GM18858 (cell line): ENCODE measurements at regions not wholly inside any gene's neighbourhood (a gene's known extent, or its start where the extent isn't known, plus 50 kb on each side); places are given as distances from the start of the nearest gene placed in this dataset.
A peak's percentile ranks its signal among the peaks of the same experiment; 100 is the strongest.

Experiments
- ATAC-seq: cut with Tn5 transposase; IDR thresholded peaks from one replicate; pipeline ENCODE4 v1.9.1; 2021; ENCODE audit not compliant: unreplicated experiment

GRCh38 chr3:171955598-171955997, 83.8 kb upstream of the FNDC3B start:
- ATAC-seq: no peak

GRCh38 chr3:171956181-171956683, 83.1 kb upstream of the FNDC3B start:
- ATAC-seq: no peak

- ATAC-seq: no peak
Observed at GRCh38 chr3:171956705-171957104, 82.7 kb upstream of the FNDC3B start.

GRCh38 chr3:171959532-171960089, 79.8 kb upstream of the FNDC3B start:
- no peak for ATAC-seq

DNA sequence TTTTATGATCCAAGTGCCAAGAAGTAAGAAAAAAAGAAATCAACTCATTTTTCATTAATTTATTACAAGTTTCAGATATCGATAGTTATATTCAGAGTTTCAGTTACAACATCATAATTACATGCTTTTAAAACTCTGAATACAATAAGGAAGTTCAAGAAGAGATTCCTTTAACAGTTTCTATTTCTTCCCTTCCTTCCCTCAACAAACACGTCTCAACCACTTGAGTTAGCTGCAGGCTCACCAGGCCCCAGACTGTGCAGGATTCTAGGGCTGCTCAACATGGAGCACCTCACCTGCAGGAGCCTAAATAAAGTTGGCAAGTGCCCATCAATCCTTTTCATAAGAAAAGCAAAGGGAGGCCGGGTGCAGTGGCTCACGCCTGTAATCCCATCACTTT, 79.2 kb upstream of the FNDC3B start:
- ATAC-seq: no peak

DNA sequence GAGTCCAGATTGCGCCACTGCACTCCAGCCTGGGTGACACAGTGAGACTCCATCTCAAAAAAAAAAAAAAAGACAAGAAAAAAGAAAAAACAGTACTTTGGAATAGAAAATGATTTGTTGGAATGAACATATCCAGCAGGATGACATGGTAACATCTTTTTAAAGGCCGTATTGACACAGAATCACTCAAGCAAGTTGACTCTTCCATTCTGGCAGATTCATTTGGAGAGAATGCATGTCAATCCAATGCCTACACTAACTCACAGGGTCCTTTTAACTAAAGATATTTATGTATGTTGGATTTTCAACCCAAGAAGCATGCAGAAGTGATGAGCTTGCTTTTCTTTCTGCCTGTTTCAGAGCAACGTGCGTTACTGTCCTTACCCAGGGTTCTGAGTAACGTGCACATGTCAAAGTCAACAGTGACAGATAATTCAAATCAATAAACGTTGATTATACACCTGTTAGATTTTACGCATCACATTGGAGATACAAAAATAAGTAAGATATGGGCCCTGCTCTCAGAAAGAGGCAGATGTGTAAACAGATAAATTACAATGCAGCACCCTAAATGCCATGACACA, 77.1 kb upstream of the FNDC3B start:
- no peak for ATAC-seq

DNA sequence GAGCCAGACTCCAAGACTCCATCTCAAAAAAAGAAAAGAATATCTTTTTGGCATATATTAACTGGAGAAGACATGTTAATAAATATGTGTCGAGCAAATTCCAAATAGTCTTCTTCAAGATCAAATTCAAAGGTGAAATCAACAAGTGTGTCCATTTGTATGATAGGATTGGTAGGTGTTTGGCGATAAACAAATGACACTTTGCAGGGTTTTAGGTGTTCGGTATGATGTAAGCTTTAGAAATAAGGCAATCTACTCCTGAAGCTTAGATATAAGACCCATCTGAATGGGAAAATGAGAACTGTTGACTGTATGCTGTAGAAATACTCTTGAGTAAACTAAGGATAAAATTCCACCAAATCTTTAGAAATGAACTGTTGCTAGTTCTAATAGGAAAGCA, 75.8 kb upstream of the FNDC3B start:
- no peak for ATAC-seq

DNA sequence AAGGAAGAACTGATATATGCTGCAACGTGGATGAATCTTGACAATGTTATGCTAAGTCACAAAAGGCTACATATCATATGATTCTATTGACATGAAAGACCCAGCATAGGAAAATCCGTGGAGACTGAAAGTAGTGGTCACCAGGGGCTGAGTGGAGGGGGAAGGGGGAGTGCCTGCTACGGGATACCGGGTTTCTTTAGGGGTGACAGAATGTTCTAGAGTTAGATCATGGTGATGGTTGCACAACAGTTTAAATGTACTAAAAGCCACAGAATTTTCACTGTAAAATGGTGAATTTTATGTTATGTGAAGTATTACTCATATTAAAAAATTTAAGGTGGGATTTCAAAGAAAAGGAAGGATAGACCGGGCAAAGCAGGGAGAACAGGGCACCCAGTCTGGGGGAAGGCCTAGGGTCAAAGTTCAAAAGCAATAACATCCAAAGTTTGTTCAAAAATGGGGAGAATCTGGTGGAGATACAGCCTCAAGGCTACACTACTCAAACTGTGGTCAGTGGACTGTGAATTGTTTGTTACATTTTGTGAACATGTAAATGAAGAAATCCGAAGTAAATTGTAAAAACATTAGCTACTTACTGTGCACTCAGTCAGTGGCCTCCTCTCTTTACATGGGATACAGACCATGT, 74.2 kb upstream of the FNDC3B start:
- ATAC-seq: no peak

DNA sequence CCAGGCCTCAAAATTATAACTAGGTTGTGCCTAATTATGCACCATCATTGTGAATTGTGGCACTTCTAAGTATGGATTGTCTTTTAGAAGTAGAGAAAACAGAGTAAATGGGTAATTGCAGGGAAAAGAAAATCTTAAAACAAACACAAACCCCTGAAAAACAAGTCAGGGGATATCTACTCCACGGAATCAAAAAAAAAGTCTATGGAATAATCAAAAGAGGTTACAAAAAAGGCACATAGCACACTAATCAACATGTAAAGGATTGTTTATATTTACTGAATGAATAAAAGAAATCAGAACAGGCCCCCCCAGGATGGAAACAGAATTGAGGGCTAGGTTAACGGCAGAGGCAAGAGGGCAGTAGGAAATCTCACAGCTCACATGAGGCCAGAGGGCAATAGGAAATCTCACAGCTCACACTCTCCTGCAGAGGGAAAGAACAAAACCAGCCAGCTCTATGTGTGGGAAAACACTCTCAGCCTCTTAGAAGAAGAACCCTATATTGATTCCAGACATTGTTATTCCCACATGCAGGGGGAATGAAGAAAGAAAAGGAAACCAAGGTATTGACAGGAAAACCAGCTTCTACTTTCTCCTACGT, 72.7 kb upstream of the FNDC3B start:
- peak; percentile 3 for ATAC-seq

DNA sequence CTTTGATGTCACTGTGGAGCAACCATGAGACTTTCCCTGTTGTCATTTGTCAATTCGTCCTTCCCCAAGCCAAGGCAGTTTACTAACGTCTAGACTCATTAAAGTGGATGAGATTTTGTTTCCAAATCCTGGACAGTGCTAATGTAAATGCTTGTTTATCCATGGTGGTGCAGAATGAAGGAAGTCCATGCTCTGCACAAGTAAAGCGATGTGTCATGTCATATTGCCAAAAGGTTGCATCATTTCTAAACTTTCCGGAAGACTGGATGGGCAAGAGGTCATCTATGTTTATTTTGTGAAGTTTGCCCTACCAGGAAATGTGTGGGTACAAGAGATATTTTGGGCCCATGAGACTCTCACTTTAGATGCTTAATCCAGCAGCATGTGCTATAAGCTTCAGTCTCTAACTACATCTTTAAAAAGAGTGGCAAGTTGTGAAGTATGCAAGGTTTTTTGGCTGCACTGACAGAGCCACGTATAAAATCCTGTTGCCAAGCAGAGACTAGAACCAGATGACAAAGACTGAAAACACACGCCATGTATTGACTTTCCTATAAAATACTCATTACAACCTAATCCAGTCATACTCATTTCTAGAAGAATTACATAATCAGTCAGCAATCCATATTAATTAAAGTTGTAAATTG, 72.1 kb upstream of the FNDC3B start:
- peak; percentile 61 for ATAC-seq

- ATAC-seq: no peak
Observed at GRCh38 chr3:171967932-171968678, 71.3 kb upstream of the FNDC3B start.

- no peak for ATAC-seq
Observed at GRCh38 chr3:171970301-171970788, 69.0 kb upstream of the FNDC3B start.

DNA sequence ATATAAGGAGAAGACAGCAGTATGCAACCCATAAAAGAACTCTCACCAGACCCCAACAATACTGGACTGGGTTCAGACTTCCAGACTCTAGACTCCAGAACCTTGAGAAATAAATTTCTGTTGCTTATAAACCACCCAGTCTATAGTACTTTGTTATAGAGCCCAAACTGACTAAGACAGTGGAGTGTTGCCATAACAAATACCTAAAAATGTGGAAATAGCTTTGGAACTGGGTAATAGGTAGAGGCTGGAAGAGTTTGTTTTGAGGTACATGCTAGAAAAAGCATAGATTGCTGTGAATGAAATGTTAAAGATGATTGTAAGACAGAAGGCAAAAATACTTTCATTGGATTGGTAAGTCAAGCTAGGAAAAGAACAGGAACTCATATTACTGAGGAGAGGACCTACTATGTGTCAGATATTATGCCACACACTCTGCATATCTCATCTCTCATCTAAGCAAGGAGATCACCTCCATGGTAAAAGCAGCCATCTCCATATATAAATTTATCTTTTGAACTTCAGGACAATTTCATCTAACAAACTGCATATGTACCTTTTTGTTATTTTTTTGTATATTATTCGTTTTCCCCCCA, 67.4 kb upstream of the FNDC3B start:
- ATAC-seq: no peak

- ATAC-seq: no peak
Observed at GRCh38 chr3:171972871-171973348, 66.5 kb upstream of the FNDC3B start.

DNA sequence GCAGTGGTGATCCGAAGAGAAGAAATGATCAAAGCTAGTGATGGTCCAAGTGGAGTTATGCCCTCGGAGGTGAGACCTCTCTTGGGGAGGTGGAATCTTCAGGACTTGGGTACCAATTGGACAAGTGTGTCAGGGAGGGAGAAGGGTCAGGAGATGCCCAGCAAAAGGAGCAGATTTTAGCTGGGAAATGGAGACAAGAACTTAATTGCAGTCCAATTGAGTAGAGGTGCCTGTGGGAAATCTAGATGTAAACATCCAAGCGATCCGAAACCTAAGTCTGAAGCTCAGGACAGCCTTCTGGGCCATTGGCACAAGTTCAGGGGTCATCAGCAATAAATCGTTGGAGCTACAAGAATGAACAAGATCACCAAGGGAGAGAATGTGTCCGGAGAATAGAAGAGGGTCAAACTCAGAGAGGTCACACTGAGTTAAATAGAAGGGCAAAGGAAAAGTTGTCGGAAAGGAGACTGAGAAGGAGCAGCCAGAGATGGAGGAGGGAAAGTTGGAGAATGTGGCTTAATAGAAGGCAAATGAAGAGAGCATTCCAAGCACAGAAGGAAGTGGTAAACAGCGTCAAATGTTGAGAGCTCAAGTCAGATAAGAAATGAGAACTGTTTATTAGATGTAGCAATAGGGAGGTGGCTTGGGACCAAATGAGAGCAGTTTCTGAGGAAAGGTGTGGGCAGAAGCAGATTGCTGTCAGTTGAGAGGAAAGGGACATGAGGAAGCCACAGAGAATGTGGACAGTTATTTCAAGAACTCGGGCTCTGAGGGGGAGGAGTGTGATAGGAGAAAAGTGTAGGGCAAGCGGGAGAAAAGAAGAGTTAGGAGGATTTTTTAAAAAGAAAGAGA, 64.2 kb upstream of the FNDC3B start:
- ATAC-seq: no peak

DNA sequence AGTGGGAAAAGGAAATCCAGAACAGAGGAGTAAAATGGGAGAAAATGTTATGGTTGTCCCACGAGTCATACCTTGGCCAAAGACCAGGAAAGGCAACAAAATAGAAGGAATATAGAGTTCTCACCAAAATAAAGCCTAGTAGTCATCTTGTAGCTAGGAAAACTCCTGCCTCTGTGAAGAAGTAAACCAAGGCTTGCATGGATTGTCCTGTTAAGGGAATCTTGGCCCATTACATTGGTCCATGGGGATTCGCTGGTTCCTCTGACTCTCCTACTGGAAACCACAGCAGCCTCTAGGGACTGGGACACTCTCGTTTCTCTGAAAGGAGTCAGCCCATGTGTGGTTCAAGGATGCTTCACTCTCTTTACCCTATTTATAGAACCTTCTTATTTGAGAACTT, 62.9 kb upstream of the FNDC3B start:
- ATAC-seq: no peak

GRCh38 chr3:171977441-171977840, 61.9 kb upstream of the FNDC3B start:
- no peak for ATAC-seq

DNA sequence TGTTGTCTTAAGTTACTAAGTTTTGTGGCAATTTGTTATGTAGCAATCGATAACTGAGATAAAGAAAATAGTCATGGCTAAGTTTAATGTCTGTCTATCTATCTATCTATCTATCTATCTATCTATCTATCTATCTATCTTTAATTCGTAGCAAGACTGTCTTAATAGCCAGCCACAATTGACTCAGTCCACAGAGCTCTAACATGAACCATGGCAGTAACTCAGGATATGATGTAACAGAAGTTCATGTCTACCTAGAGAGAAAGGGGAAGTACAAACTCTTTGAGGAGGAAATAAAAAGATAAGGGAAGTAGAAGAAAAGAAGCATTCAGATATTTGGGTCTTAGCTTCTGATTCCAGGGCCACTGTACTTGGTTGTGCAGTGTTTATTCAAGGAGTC, 61.5 kb upstream of the FNDC3B start:
- peak; percentile 43 for ATAC-seq

DNA sequence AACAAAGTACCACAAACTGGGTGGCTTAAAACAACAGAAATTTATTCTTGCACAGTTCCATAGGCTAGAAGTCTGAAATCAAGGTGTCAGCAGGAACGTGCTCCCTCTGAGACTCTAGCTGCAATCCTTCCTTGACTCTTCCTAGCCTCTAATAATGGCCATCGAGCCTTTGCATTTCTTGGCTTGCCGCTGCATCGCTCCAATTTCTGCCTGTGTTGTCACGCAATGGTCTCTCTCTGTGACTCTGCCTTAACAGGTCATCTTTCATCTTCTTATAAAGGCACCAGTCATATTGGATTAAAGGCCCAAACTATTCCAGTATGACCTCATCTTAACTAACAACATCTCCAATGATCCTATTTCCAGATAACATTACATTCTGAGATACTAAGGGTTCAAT, 61.0 kb upstream of the FNDC3B start:
- ATAC-seq: no peak
